ENCODE measurements at regions not wholly inside any gene's neighbourhood (a gene's known extent, or its start where the extent isn't known, plus 50 kb on each side); places are given as distances from the start of the nearest gene placed in this dataset.

- intact Hi-C loops (cut with DNase I), result no loop called here
- no peak for DNase-seq (ENCODE audit: low spot score)
Measured at GRCh38 chr6:153192943-153193885, 62.1 kb upstream of the RGS17 start.

GRCh38 chr6:153183925-153184324 is 52.8 kb upstream of the RGS17 start:
- no peak for DNase-seq (ENCODE audit: low spot score)
- intact Hi-C loops (cut with DNase I), result no loop called here

Data from cardiac septum (tissue), 1 donor.